GM10248 (cell line): ENCODE measurements at regions not wholly inside any gene's neighbourhood (a gene's known extent, or its start where the extent isn't known, plus 50 kb on each side); places are given as distances from the start of the nearest gene placed in this dataset.

Experiments used
- CTCF ChIA-PET: fragments of 300-600 bp; sonication (Branson Sonifier 250); formaldehyde crosslinking; extraction: SDS; loops from one replicate; lab custom pipeline; 2021; ENCODE audit warnings: antibody characterized with exemption; lab: Yijun Ruan, JAX
- POLR2A ChIA-PET: fragments of 350-650 bp; sonication (Branson Sonifier 250); formaldehyde crosslinking; extraction: SDS; loops from one replicate; lab custom pipeline; 2020; ENCODE audit warnings: antibody characterized with exemption; lab: Yijun Ruan, JAX
- DNase-seq: peaks from one replicate; pipeline ENCODE4 v3.0.0; 2012; ENCODE audit errors: extremely low spot score
- TF ChIP-seq, protein P1 (sequence below): IDR thresholded peaks from 2 replicates; pipeline ENCODE4 v1.5.1; 2012; ENCODE audit warnings: mild to moderate bottlenecking, low read depth; ENCODE audit errors: extremely low read depth, missing control alignments, control extremely low read depth

GRCh38 chr5:6146271-6146670, 232.1 kb downstream of the MED10 start:
- POLR2A ChIA-PET = no interaction called here
- TF ChIP-seq, protein P1, sequence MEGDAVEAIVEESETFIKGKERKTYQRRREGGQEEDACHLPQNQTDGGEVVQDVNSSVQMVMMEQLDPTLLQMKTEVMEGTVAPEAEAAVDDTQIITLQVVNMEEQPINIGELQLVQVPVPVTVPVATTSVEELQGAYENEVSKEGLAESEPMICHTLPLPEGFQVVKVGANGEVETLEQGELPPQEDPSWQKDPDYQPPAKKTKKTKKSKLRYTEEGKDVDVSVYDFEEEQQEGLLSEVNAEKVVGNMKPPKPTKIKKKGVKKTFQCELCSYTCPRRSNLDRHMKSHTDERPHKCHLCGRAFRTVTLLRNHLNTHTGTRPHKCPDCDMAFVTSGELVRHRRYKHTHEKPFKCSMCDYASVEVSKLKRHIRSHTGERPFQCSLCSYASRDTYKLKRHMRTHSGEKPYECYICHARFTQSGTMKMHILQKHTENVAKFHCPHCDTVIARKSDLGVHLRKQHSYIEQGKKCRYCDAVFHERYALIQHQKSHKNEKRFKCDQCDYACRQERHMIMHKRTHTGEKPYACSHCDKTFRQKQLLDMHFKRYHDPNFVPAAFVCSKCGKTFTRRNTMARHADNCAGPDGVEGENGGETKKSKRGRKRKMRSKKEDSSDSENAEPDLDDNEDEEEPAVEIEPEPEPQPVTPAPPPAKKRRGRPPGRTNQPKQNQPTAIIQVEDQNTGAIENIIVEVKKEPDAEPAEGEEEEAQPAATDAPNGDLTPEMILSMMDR = no peak
- no peak for DNase-seq
- CTCF ChIA-PET = interaction anchor here (2.0 kb wide), 1 partner anchor 16 kb away, joined by 4 read pairs; no protein-coding TSS in a partner anchor

- ChIA-PET CTCF (interaction anchor here (2.0 kb wide), 1 partner anchor 16 kb away, joined by 4 read pairs; no protein-coding TSS in a partner anchor), POLR2A (no interaction called here)
- TF ChIP-seq, protein P1 = no peak
- no peak for DNase-seq
These were observed 232.6 kb downstream of the MED10 start for GRCh38 chr5:6145616-6146237.

- DNase-seq = no peak
- CTCF ChIA-PET = no interaction called here
- TF ChIP-seq, protein P1 = no peak
- POLR2A ChIA-PET = no interaction called here
These were observed 234.8 kb downstream of the MED10 start for GRCh38 chr5:6143523-6143922.

DNA sequence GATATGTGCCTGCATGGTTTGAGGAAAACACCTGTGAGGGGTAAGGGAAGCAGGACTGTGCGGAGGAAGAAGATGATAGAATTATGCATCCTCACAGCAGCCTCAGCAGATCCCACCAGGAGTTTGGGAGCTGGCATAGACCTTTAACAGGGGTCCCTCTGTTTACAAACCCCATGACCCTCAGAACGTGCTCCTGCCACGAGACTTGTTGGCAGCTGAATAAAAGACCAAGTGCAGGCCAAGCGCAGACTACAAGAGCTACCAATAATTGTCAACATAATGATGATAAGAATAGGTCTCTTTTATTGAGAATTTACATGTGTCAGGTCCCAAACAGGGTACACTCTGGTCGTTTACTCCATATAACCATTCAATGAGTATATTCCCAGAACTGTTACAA, 236.0 kb downstream of the MED10 start:
- ChIA-PET POLR2A (no interaction called here), CTCF (no interaction called here)
- no peak for DNase-seq
- TF ChIP-seq, protein P1 = no peak

- DNase-seq = no peak
- CTCF ChIA-PET = no interaction called here
- POLR2A ChIA-PET = no interaction called here
- TF ChIP-seq, protein P1 = no peak
These were observed 238.1 kb downstream of the MED10 start for GRCh38 chr5:6140219-6140618.

DNA sequence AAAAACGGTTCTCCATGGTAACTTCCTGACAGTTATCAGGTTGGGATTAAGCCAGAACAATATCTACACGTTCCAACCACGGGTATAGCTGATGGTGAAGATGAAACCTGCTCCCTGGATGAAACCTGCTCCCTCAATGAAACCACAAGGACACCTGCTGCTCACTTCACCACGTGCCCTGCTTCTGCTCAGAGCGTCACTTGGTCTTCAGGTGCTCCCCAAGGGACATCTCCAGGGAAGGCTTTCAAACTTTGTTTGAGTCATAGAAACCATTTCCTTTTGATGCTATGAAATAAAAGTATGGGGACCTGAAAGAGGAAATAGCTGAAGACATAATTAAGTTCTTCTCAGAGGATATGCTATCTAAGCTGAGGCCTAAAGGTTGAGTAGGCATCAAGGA, 242.4 kb downstream of the MED10 start:
- POLR2A ChIA-PET = no interaction called here
- no peak for DNase-seq
- CTCF ChIA-PET = no interaction called here
- TF ChIP-seq, protein P1 = no peak
